ENCODE measurements at regions not wholly inside any gene's neighbourhood (a gene's known extent, or its start where the extent isn't known, plus 50 kb on each side); places are given as distances from the start of the nearest gene placed in this dataset.

- TF ChIP-seq, protein P1, sequence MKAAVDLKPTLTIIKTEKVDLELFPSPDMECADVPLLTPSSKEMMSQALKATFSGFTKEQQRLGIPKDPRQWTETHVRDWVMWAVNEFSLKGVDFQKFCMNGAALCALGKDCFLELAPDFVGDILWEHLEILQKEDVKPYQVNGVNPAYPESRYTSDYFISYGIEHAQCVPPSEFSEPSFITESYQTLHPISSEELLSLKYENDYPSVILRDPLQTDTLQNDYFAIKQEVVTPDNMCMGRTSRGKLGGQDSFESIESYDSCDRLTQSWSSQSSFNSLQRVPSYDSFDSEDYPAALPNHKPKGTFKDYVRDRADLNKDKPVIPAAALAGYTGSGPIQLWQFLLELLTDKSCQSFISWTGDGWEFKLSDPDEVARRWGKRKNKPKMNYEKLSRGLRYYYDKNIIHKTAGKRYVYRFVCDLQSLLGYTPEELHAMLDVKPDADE (IDR thresholded peaks at IDR 0.05): no peak
- TF ChIP-seq CTCF (conservative IDR thresholded peaks at IDR 0.05; ENCODE audit: low read depth in 2 of 2) (no peak), POLR2AphosphoS5 (IDR thresholded peaks at IDR 0.05; ENCODE audit: low read depth) (no peak), JUNB (IDR thresholded peaks at IDR 0.05; ENCODE audit: unreplicated experiment) (no peak), REST (IDR thresholded peaks at IDR 0.05; ENCODE audit: unreplicated experiment) (no peak), EZH2phosphoT487 (IDR thresholded peaks at IDR 0.05; ENCODE audit: unreplicated experiment) (no peak), EZH2 (IDR thresholded peaks at IDR 0.05; ENCODE audit: low read depth, unreplicated experiment) (no peak), CREB1 (CRISPR knock-in tag; IDR thresholded peaks at IDR 0.05; ENCODE audit: low read depth) (no peak), STAT1 (IDR thresholded peaks at IDR 0.05; ENCODE audit: unreplicated experiment) (no peak), ZNF114 (CRISPR knock-in tag; IDR thresholded peaks at IDR 0.05) (no peak), ZNF331 (CRISPR knock-in tag; IDR thresholded peaks at IDR 0.05; ENCODE audit: low read depth) (no peak)
- TF ChIP-seq, protein P2, sequence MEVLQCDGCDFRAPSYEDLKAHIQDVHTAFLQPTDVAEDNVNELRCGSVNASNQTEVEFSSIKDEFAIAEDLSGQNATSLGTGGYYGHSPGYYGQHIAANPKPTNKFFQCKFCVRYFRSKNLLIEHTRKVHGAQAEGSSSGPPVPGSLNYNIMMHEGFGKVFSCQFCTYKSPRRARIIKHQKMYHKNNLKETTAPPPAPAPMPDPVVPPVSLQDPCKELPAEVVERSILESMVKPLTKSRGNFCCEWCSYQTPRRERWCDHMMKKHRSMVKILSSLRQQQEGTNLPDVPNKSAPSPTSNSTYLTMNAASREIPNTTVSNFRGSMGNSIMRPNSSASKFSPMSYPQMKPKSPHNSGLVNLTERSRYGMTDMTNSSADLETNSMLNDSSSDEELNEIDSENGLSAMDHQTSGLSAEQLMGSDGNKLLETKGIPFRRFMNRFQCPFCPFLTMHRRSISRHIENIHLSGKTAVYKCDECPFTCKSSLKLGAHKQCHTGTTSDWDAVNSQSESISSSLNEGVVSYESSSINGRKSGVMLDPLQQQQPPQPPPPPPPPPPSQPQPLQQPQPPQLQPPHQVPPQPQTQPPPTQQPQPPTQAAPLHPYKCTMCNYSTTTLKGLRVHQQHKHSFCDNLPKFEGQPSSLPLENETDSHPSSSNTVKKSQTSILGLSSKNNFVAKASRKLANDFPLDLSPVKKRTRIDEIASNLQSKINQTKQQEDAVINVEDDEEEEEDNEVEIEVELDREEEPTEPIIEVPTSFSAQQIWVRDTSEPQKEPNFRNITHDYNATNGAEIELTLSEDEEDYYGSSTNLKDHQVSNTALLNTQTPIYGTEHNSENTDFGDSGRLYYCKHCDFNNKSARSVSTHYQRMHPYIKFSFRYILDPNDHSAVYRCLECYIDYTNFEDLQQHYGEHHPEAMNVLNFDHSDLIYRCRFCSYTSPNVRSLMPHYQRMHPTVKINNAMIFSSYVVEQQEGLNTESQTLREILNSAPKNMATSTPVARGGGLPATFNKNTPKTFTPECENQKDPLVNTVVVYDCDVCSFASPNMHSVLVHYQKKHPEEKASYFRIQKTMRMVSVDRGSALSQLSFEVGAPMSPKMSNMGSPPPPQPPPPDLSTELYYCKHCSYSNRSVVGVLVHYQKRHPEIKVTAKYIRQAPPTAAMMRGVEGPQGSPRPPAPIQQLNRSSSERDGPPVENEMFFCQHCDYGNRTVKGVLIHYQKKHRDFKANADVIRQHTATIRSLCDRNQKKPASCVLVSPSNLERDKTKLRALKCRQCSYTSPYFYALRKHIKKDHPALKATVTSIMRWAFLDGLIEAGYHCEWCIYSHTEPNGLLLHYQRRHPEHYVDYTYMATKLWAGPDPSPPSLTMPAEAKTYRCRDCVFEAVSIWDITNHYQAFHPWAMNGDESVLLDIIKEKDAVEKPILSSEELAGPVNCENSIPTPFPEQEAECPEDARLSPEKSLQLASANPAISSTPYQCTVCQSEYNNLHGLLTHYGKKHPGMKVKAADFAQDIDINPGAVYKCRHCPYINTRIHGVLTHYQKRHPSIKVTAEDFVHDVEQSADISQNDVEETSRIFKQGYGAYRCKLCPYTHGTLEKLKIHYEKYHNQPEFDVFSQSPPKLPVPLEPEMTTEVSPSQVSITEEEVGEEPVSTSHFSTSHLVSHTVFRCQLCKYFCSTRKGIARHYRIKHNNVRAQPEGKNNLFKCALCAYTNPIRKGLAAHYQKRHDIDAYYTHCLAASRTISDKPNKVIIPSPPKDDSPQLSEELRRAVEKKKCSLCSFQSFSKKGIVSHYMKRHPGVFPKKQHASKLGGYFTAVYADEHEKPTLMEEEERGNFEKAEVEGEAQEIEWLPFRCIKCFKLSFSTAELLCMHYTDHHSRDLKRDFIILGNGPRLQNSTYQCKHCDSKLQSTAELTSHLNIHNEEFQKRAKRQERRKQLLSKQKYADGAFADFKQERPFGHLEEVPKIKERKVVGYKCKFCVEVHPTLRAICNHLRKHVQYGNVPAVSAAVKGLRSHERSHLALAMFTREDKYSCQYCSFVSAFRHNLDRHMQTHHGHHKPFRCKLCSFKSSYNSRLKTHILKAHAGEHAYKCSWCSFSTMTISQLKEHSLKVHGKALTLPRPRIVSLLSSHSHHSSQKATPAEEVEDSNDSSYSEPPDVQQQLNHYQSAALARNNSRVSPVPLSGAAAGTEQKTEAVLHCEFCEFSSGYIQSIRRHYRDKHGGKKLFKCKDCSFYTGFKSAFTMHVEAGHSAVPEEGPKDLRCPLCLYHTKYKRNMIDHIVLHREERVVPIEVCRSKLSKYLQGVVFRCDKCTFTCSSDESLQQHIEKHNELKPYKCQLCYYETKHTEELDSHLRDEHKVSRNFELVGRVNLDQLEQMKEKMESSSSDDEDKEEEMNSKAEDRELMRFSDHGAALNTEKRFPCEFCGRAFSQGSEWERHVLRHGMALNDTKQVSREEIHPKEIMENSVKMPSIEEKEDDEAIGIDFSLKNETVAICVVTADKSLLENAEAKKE (CRISPR knock-in tag; IDR thresholded peaks at IDR 0.05): no peak
These were observed 508.6 kb downstream of the TAF11L14 start for GRCh38 chr5:18142831-18143230.
